ENCODE measurements at regions not wholly inside any gene's neighbourhood (a gene's known extent, or its start where the extent isn't known, plus 50 kb on each side); places are given as distances from the start of the nearest gene placed in this dataset.

- TF ChIP-seq REST (IDR thresholded peaks at IDR 0.05; ENCODE audit: insufficient read depth in 1 of 2, low read depth in 2 of 2, low read length in 2 of 2), result no peak
- no peak for TF ChIP-seq TAF1 (IDR thresholded peaks at IDR 0.05; ENCODE audit: borderline replicate concordance, insufficient read depth, low read length)
- no peak for TF ChIP-seq POLR2AphosphoS5 (IDR thresholded peaks at IDR 0.05; ENCODE audit: low read depth, low read length)
- TF ChIP-seq SIN3A (IDR thresholded peaks at IDR 0.05; ENCODE audit: borderline replicate concordance, insufficient read depth, low read length), result no peak
- no peak for TF ChIP-seq FOXP2 (optimal IDR thresholded peaks at IDR 0.05; ENCODE audit: borderline replicate concordance, extremely low read depth, extremely low read length, insufficient read depth)
Observed at GRCh38 chr7:68730194-68730593, 868.1 kb upstream of the AUTS2 start.

- TF ChIP-seq FOXP2 (optimal IDR thresholded peaks at IDR 0.05; ENCODE audit: borderline replicate concordance, extremely low read depth, extremely low read length, insufficient read depth) (no peak), TAF1 (IDR thresholded peaks at IDR 0.05; ENCODE audit: borderline replicate concordance, insufficient read depth, low read length) (no peak), SIN3A (IDR thresholded peaks at IDR 0.05; ENCODE audit: borderline replicate concordance, insufficient read depth, low read length) (no peak), POLR2AphosphoS5 (IDR thresholded peaks at IDR 0.05; ENCODE audit: low read depth, low read length) (no peak), REST (IDR thresholded peaks at IDR 0.05; ENCODE audit: insufficient read depth in 1 of 2, low read depth in 2 of 2, low read length in 2 of 2) (no peak)
Observed at GRCh38 chr7:68730964-68731363, 867.3 kb upstream of the AUTS2 start.

- TF ChIP-seq SIN3A (IDR thresholded peaks at IDR 0.05; ENCODE audit: borderline replicate concordance, insufficient read depth, low read length) (no peak), TAF1 (IDR thresholded peaks at IDR 0.05; ENCODE audit: borderline replicate concordance, insufficient read depth, low read length) (no peak), REST (IDR thresholded peaks at IDR 0.05; ENCODE audit: insufficient read depth in 1 of 2, low read depth in 2 of 2, low read length in 2 of 2) (no peak), POLR2AphosphoS5 (IDR thresholded peaks at IDR 0.05; ENCODE audit: low read depth, low read length) (no peak), FOXP2 (optimal IDR thresholded peaks at IDR 0.05; ENCODE audit: borderline replicate concordance, extremely low read depth, extremely low read length, insufficient read depth) (no peak)
Observed at GRCh38 chr7:68733219-68734153, 864.8 kb upstream of the AUTS2 start.

- TF ChIP-seq POLR2AphosphoS5 (IDR thresholded peaks at IDR 0.05; ENCODE audit: low read depth, low read length) (no peak), TAF1 (IDR thresholded peaks at IDR 0.05; ENCODE audit: borderline replicate concordance, insufficient read depth, low read length) (no peak), REST (IDR thresholded peaks at IDR 0.05; ENCODE audit: insufficient read depth in 1 of 2, low read depth in 2 of 2, low read length in 2 of 2) (no peak), FOXP2 (optimal IDR thresholded peaks at IDR 0.05; ENCODE audit: borderline replicate concordance, extremely low read depth, extremely low read length, insufficient read depth) (no peak), SIN3A (IDR thresholded peaks at IDR 0.05; ENCODE audit: borderline replicate concordance, insufficient read depth, low read length) (no peak)
Observed at GRCh38 chr7:68734431-68734830, 863.8 kb upstream of the AUTS2 start.

All from PFSK-1 (cell line).